Esophagus muscularis mucosa (tissue), 3 donors: ENCODE measurements at regions not wholly inside any gene's neighbourhood (a gene's known extent, or its start where the extent isn't known, plus 50 kb on each side); places are given as distances from the start of the nearest gene placed in this dataset.

Experiments used
- EP300 ChIP-seq: sonication (generic); formaldehyde crosslinking; IDR thresholded peaks from one replicate; pipeline ENCODE4 v1.6.1; 2017; ENCODE audit warnings: antibody characterized with exemption
- TF ChIP-seq, protein P1 (sequence below), 3 experiments: fragments of 200-600 bp in 2 of 3; fragments of 450-650 bp in 1 of 3; sonication (generic) in 2 of 3; IDR thresholded peaks; one replicate each; pipeline ENCODE4 v1.5.1; 2017 to 2019; ENCODE audit warnings: antibody characterized with exemption in 3 of 3, mild to moderate bottlenecking in 2 of 3, moderate library complexity in 1 of 3

DNA sequence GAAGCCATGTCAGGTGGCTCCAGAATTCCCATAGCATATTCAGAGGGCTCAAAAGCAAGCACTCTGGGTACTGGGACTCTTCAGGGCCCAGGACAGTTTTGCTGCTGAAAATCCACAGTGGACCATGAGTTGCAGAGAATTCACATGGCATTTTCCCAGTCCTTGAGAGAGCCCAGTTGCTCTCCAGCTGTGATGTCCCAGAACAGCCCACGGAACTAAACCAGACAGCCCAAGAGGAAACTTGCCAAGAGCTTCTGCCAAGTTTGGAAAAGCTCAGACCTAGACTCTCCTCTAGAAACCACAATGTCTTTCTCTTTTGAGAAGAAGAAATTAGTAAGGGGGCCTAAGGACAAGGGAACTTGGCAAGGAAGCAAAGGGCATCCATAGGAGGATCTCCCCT, 69.4 kb downstream of the RGS2 start:
- TF ChIP-seq, protein P1, sequence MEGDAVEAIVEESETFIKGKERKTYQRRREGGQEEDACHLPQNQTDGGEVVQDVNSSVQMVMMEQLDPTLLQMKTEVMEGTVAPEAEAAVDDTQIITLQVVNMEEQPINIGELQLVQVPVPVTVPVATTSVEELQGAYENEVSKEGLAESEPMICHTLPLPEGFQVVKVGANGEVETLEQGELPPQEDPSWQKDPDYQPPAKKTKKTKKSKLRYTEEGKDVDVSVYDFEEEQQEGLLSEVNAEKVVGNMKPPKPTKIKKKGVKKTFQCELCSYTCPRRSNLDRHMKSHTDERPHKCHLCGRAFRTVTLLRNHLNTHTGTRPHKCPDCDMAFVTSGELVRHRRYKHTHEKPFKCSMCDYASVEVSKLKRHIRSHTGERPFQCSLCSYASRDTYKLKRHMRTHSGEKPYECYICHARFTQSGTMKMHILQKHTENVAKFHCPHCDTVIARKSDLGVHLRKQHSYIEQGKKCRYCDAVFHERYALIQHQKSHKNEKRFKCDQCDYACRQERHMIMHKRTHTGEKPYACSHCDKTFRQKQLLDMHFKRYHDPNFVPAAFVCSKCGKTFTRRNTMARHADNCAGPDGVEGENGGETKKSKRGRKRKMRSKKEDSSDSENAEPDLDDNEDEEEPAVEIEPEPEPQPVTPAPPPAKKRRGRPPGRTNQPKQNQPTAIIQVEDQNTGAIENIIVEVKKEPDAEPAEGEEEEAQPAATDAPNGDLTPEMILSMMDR (IDR thresholded peaks at IDR 0.05) = no peak
- TF ChIP-seq EP300 = no peak
